K562 (cell line): ENCODE measurements at regions not wholly inside any gene's neighbourhood (a gene's known extent, or its start where the extent isn't known, plus 50 kb on each side); places are given as distances from the start of the nearest gene placed in this dataset.

ENCODE experiments used
- ATAC-seq: fragments of 200-7000 bp; cut with Tn5 transposase; 3 replicates; pipeline ENCODE4 v1.9.1; 2020; ENCODE audit warnings: moderate library complexity
- BruUV-seq: library from RNA; stranded (reverse); fragments of 400-500 nt; replicated peaks from 2 replicates; lab custom pipeline; 2021; lab: Mats Ljungman, UMichigan
- CTCF ChIA-PET: fragments of 300-600 bp; formaldehyde crosslinking; extraction: SDS; loops from one replicate; lab custom pipeline; 2021; ENCODE audit warnings: low intra/inter-chr PET ratio; lab: Yijun Ruan, JAX
- POLR2A ChIA-PET: fragments of 300-600, 350-650 bp; sonication (Branson Sonifier 250); formaldehyde crosslinking; extraction: SDS; loops from one replicate; lab custom pipeline; 2021; ENCODE audit warnings: antibody characterized with exemption, inconsistent platforms; lab: Yijun Ruan, JAX
- DNase-seq, 4 experiments: peaks; one replicate each; pipeline versions ENCODE4 v3.0.0 to v3.0.0-alpha.2; 2011 to 2018; ENCODE audit warnings: low spot score in 3 of 4, mixed read lengths in 3 of 4; ENCODE audit errors: extremely low read depth in 1 of 4
- FAIRE-seq: peaks from 2 replicates; lab custom pipeline; 2011; peaks lifted over from hg19 to GRCh38; lab: Jason Lieb, UNC
- H2AFZ ChIP-seq: 2 replicates; pipeline ENCODE4 v1.6.0; 2011; ENCODE audit warnings: low read depth, low read length, control low read depth, inconsistent platforms
- H3K27ac ChIP-seq: fragments of 200-600 bp; 3 replicates; pipeline ENCODE4 v1.8.0; 2011; ENCODE audit warnings: low read depth, mild to moderate bottlenecking, control low read depth, inconsistent platforms, low read length, moderate library complexity, mixed read lengths; ENCODE audit errors: extremely low read depth
- H3K27me3 ChIP-seq, 2 experiments: fragments of 300-600 bp in 1 of 2; 2 replicates in 1 of 2; 3 replicates in 1 of 2; pipeline versions ENCODE4 v1.6.0 to v1.8.0; 2011; ENCODE audit warnings: inconsistent platforms in 2 of 2, low read length in 2 of 2, mild to moderate bottlenecking in 1 of 2, mixed read lengths in 1 of 2, moderate library complexity in 1 of 2; ENCODE audit not compliant: control insufficient read depth in 2 of 2, insufficient read depth in 2 of 2
- H3K36me3 ChIP-seq: fragments of 300-600 bp; 3 replicates; pipeline ENCODE4 v1.8.0; 2011; ENCODE audit warnings: mild to moderate bottlenecking, low read length, inconsistent platforms; ENCODE audit not compliant: control insufficient read depth, insufficient read depth
- H3K4me1 ChIP-seq, 2 experiments: fragments of 200-600 bp in 1 of 2; replicated peaks in 1 of 2; 2 replicates in 1 of 2; 3 replicates in 1 of 2; pipeline versions ENCODE4 v1.5.1 to v1.8.0; 2011; ENCODE audit warnings: inconsistent platforms in 2 of 2, low read length in 2 of 2, mild to moderate bottlenecking in 1 of 2, mixed read lengths in 1 of 2, moderate library complexity in 1 of 2; ENCODE audit not compliant: control insufficient read depth in 2 of 2, insufficient read depth in 2 of 2
- H3K4me2 ChIP-seq: 2 replicates; pipeline ENCODE4 v1.6.1; 2011; ENCODE audit warnings: low read length, control low read depth, inconsistent platforms, mixed read lengths; ENCODE audit not compliant: insufficient read depth
- H3K4me3 ChIP-seq: fragments of 200-600 bp; sonication (generic), shearing (Covaris generic); 2 replicates; pipeline ENCODE4 v1.5.1; 2016; ENCODE audit warnings: control low read depth, inconsistent platforms
- H3K79me2 ChIP-seq: fragments of 200-600 bp; 3 replicates; pipeline ENCODE4 v1.8.0; 2011; ENCODE audit warnings: low read length, inconsistent platforms; ENCODE audit not compliant: control insufficient read depth, insufficient read depth
- H3K9ac ChIP-seq, 2 experiments: 2 replicates each; pipeline versions ENCODE4 v1.6.0 to v1.6.1; 2011; ENCODE audit warnings: low read depth in 2 of 2, low read length in 2 of 2, control low read depth in 1 of 2, inconsistent platforms in 1 of 2, mild to moderate bottlenecking in 1 of 2, mixed read lengths in 1 of 2; ENCODE audit not compliant: insufficient read depth in 1 of 2
- H3K9me1 ChIP-seq: one replicate; pipeline ENCODE4 v1.6.0; 2011; ENCODE audit warnings: inconsistent platforms, mild to moderate bottlenecking, low read length, moderate library complexity; ENCODE audit not compliant: control insufficient read depth, insufficient read depth
- H3K9me3 ChIP-seq: replicated peaks from 2 replicates; pipeline ENCODE4 v1.5.1; 2011; ENCODE audit warnings: low read depth, low read length, inconsistent platforms; ENCODE audit not compliant: control insufficient read depth, insufficient read depth
- H4K20me1 ChIP-seq: replicated peaks from 2 replicates; pipeline ENCODE4 v1.6.1; 2011; ENCODE audit warnings: low read length, inconsistent platforms, mixed read lengths; ENCODE audit not compliant: control insufficient read depth, insufficient read depth
- BACH1 ChIP-seq: fragments of 200-800 bp; sonication (Bioruptor generic); IDR thresholded peaks from 2 replicates; pipeline ENCODE4 v1.6.1; 2016; ENCODE audit warnings: missing genetic modification characterization, missing compliant biosample characterization
- DPF2 ChIP-seq: fragments of 450-650 bp; IDR thresholded peaks from 2 replicates; pipeline ENCODE4 v1.6.1; 2016
- ESRRA ChIP-seq: fragments of 450-650 bp; IDR thresholded peaks from 2 replicates; pipeline ENCODE4 v1.6.1; 2014; ENCODE audit warnings: low read depth, mild to moderate bottlenecking, moderate library complexity, borderline replicate concordance
- HINFP ChIP-seq: fragments of 450-650 bp; conservative IDR thresholded peaks from 2 replicates; pipeline ENCODE4 v1.6.1; 2016; ENCODE audit warnings: missing genetic modification characterization, low read depth, mild to moderate bottlenecking, control low read depth, missing compliant biosample characterization
- ILF3 ChIP-seq: fragments of 450-650 bp; IDR thresholded peaks from 2 replicates; pipeline ENCODE4 v1.6.1; 2018; ENCODE audit warnings: antibody characterized with exemption, mild to moderate bottlenecking, moderate library complexity, borderline replicate concordance
- NR4A1 ChIP-seq, 2 experiments: fragments of 250-450 bp in 1 of 2; fragments of 450-650 bp in 1 of 2; sonication (Bioruptor Pico) in 1 of 2; IDR thresholded peaks; 2 replicates each; pipeline versions ENCODE4 v1.4.0 to v1.6.1; 2016 to 2020; ENCODE audit warnings: mild to moderate bottlenecking in 2 of 2, missing compliant biosample characterization in 1 of 2, missing genetic modification characterization in 1 of 2, moderate library complexity in 1 of 2
- ZBTB8A ChIP-seq: fragments of 450-650 bp; IDR thresholded peaks from 2 replicates; pipeline ENCODE4 v1.6.1; 2018; ENCODE audit warnings: mild to moderate bottlenecking, moderate library complexity; ENCODE audit not compliant: partially characterized antibody
- ZNF165 ChIP-seq: fragments of 250-450 bp; sonication (Bioruptor Pico); IDR thresholded peaks from 2 replicates; pipeline ENCODE4 v1.4.0; 2020; ENCODE audit warnings: borderline replicate concordance
- ZNF512 ChIP-seq: IDR thresholded peaks from 2 replicates; pipeline ENCODE4 v1.6.1; 2016; ENCODE audit warnings: missing genetic modification characterization, missing compliant biosample characterization
- WGBS: fragments of 100-300 bp; shearing (Covaris generic); methylation state at CpG from one replicate; pipeline ENCODE4 v1.1.6; 2016; ENCODE audit warnings: low coverage, mixed read lengths; ENCODE audit not compliant: insufficient coverage; ENCODE audit errors: missing lambda C conversion rate; 5-methylcytosine and 5-hydroxymethylcytosine counted together
- in situ Hi-C: fragments of 300-500 bp; cut with MboI; formaldehyde crosslinking; loops from 4 replicates; pipeline ENCODE4 v1.15.0; 2018; ENCODE audit warnings: inconsistent platforms, mixed read lengths
- intact Hi-C: fragments of 100-400 bp; cut with micrococcal nuclease; formaldehyde crosslinking; loops from 2 replicates; pipeline ENCODE4 v1.14.2; 2022
- TF ChIP-seq, protein P1 (sequence below): fragments of 250-450 bp; sonication (Bioruptor Pico); IDR thresholded peaks from 2 replicates; pipeline ENCODE4 v1.8.0; 2022; ENCODE audit warnings: inconsistent platforms, mild to moderate bottlenecking, moderate library complexity, borderline replicate concordance
- TF ChIP-seq, protein P2 (sequence below): fragments of 450-650 bp; IDR thresholded peaks from 2 replicates; pipeline ENCODE4 v1.6.1; 2017; ENCODE audit warnings: antibody characterized with exemption, mild to moderate bottlenecking

DNA sequence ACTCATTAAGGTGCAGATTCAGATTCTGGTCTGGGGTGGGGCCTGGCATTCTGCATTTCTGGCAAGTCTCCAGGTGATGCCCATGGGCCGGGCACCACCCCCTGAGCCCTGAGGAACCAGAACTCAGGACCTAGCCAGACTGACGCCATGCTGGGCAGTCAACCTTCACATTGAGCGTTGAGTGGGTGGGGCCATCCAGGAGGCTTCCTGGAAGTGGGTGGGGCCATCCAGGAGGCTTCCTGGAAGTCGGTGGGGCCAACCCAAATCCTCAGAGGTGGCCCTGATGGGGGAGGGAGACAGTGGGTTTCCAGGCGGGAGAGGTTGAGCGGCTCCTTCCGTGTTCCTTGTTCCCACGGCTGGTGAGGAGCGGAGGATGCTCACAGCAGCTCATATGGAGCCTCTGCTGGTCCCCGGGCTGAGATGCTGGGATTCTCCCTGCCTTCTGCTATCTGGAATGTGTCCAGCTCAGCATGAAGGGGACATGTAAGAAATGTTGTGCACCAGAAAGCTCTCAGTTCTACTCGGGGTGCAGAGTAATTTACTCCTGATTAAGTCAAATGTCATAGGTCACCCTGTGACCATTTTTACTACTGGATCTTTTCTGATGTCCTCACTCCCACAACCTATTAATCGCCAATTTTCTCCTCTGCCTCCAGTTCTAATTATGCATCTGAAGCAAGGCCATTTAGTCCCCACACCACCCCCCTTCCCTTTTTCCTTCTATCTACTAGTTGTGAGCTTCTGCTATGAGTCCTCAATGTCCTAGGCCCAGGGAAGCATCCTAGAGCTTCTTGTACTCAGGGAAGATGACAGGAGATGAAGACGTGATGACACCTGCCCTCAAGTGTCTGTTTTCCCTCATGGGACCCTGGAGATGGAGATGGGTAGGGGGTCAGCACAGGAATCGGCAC, 435.4 kb downstream of the PTPRU start:
- H3K36me3 ChIP-seq: no peaks in the 10 kb centered on the region
- POLR2A ChIA-PET: interaction anchor here (1.5 kb wide), 1 partner anchor 32 kb away, joined by 3 read pairs; no protein-coding TSS in a partner anchor
- TF ChIP-seq DPF2 (no peak), HINFP (tag) (no peak), ILF3 (no peak), BACH1 (no peak), ZNF165 (no peak), ZNF512 (tag) (no peak), NR4A1 (CRISPR knock-in tag; IDR thresholded peaks at IDR 0.05) (no peak), NR4A1 (tag; IDR thresholded peaks at IDR 0.05) (peak; percentile 67; the same call in 1 of the 2 replicates), ZBTB8A (no peak), ESRRA (0 out of 2 replicates have a peak, but pooled peaks have one; percentile 10)
- TF ChIP-seq, protein P1, sequence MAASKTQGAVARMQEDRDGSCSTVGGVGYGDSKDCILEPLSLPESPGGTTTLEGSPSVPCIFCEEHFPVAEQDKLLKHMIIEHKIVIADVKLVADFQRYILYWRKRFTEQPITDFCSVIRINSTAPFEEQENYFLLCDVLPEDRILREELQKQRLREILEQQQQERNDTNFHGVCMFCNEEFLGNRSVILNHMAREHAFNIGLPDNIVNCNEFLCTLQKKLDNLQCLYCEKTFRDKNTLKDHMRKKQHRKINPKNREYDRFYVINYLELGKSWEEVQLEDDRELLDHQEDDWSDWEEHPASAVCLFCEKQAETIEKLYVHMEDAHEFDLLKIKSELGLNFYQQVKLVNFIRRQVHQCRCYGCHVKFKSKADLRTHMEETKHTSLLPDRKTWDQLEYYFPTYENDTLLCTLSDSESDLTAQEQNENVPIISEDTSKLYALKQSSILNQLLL (CRISPR knock-in tag): no peak
- TF ChIP-seq, protein P2, sequence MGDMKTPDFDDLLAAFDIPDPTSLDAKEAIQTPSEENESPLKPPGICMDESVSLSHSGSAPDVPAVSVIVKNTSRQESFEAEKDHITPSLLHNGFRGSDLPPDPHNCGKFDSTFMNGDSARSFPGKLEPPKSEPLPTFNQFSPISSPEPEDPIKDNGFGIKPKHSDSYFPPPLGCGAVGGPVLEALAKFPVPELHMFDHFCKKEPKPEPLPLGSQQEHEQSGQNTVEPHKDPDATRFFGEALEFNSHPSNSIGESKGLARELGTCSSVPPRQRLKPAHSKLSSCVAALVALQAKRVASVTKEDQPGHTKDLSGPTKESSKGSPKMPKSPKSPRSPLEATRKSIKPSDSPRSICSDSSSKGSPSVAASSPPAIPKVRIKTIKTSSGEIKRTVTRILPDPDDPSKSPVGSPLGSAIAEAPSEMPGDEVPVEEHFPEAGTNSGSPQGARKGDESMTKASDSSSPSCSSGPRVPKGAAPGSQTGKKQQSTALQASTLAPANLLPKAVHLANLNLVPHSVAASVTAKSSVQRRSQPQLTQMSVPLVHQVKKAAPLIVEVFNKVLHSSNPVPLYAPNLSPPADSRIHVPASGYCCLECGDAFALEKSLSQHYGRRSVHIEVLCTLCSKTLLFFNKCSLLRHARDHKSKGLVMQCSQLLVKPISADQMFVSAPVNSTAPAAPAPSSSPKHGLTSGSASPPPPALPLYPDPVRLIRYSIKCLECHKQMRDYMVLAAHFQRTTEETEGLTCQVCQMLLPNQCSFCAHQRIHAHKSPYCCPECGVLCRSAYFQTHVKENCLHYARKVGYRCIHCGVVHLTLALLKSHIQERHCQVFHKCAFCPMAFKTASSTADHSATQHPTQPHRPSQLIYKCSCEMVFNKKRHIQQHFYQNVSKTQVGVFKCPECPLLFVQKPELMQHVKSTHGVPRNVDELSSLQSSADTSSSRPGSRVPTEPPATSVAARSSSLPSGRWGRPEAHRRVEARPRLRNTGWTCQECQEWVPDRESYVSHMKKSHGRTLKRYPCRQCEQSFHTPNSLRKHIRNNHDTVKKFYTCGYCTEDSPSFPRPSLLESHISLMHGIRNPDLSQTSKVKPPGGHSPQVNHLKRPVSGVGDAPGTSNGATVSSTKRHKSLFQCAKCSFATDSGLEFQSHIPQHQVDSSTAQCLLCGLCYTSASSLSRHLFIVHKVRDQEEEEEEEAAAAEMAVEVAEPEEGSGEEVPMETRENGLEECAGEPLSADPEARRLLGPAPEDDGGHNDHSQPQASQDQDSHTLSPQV: 0 out of 2 replicates have a peak, but pooled peaks have one; percentile 30

More for the DNA sequence above, 435.4 kb downstream of the PTPRU start:
- H3K9me1 ChIP-seq: no peaks in the 10 kb centered on the region
- H3K4me1 ChIP-seq: no peaks in the 10 kb centered on the region; a peak in 1 of 5 replicates
- FAIRE-seq: no peak
- no peak overlapping the region for H3K4me2 ChIP-seq
- peak; percentile 53 for ATAC-seq
- in situ Hi-C loops: no loop called here
- H3K9me3 ChIP-seq: no peaks in the 10 kb centered on the region
- H3K9ac ChIP-seq: no peak overlapping the region
- intact Hi-C loops: no loop called here
- H3K79me2 ChIP-seq: no peaks in the 10 kb centered on the region
- peaks cover 0 to 3% of the 10 kb centered on the region in 2 experiments; a peak in 2 of 5 replicates for H3K27me3 ChIP-seq
- 5% methylated on average over 14 of the region's 14 CpGs for WGBS
- CTCF ChIA-PET: no interaction called here
- H3K4me3 ChIP-seq: no peak overlapping the region
- BruUV-seq: no TSS peak
- peak in 3 of 4 experiments; percentile 31 to 46 (median 42) for DNase-seq
- 0 out of 2 replicates have a peak overlapping the region, but pooled peaks have one; percentile 19 for H2AFZ ChIP-seq
- no peak overlapping the region for H3K27ac ChIP-seq
- no peaks in the 10 kb centered on the region for H4K20me1 ChIP-seq
